Karpas-422 (cell line): ENCODE measurements at regions not wholly inside any gene's neighbourhood (a gene's known extent, or its start where the extent isn't known, plus 50 kb on each side); places are given as distances from the start of the nearest gene placed in this dataset.

ENCODE experiments used
- DNase-seq: peaks from one replicate; pipeline ENCODE4 v3.0.0-alpha.2; 2015
- H2AFZ ChIP-seq: fragments of 200-600 bp; sonication (generic); 2 replicates; pipeline ENCODE4 v1.6.1; 2014; ENCODE audit warnings: antibody characterized with exemption, low read length, mixed read lengths
- H3K27ac ChIP-seq: fragments of 200-600 bp; sonication (generic); 2 replicates; pipeline ENCODE4 v1.5.1; 2014; ENCODE audit warnings: mild to moderate bottlenecking, low read length, moderate library complexity
- H3K27me3 ChIP-seq: fragments of 200-600 bp; sonication (generic); 2 replicates; pipeline ENCODE4 v1.6.1; 2014; ENCODE audit warnings: low read length, mixed read lengths
- H3K36me3 ChIP-seq: fragments of 200-600 bp; sonication (generic); 2 replicates; pipeline ENCODE4 v1.6.1; 2014; ENCODE audit warnings: low read length, mixed read lengths; ENCODE audit not compliant: insufficient read depth
- H3K4me1 ChIP-seq: fragments of 200-600 bp; sonication (generic); 2 replicates; pipeline ENCODE4 v1.6.1; 2014; ENCODE audit warnings: mild to moderate bottlenecking, low read length, mixed read lengths
- H3K4me2 ChIP-seq: fragments of 200-600 bp; sonication (generic); 2 replicates; pipeline ENCODE4 v1.6.1; 2014; ENCODE audit warnings: low read length, low read depth, mild to moderate bottlenecking; ENCODE audit not compliant: poor library complexity, severe bottlenecking
- H3K4me3 ChIP-seq: fragments of 200-600 bp; sonication (generic); 2 replicates; pipeline ENCODE4 v1.5.1; 2014; ENCODE audit warnings: mild to moderate bottlenecking, antibody characterized with exemption, low read length, mixed read lengths
- H3K79me2 ChIP-seq: fragments of 200-600 bp; sonication (generic); 2 replicates; pipeline ENCODE4 v1.6.1; 2014; ENCODE audit warnings: mild to moderate bottlenecking, low read length, mixed read lengths
- H3K9ac ChIP-seq: fragments of 200-600 bp; sonication (generic); 2 replicates; pipeline ENCODE4 v1.6.0; 2014; ENCODE audit warnings: low read length
- H3K9me2 ChIP-seq: fragments of 200-600 bp; sonication (generic), shearing (Covaris generic); replicated peaks from 2 replicates; pipeline ENCODE4 v1.6.0; 2014; ENCODE audit warnings: mild to moderate bottlenecking, low read length, moderate library complexity; ENCODE audit not compliant: insufficient read depth
- H3K9me3 ChIP-seq: fragments of 300-700, 200-600 bp; sonication (generic); 2 replicates; pipeline ENCODE4 v1.6.1; 2014; ENCODE audit warnings: low read length, mixed read lengths
- H4K20me1 ChIP-seq: fragments of 200-600 bp; sonication (generic); 2 replicates; pipeline ENCODE4 v1.6.1; 2014; ENCODE audit warnings: mild to moderate bottlenecking, antibody characterized with exemption, low read length, low read depth; ENCODE audit not compliant: insufficient read depth

DNA sequence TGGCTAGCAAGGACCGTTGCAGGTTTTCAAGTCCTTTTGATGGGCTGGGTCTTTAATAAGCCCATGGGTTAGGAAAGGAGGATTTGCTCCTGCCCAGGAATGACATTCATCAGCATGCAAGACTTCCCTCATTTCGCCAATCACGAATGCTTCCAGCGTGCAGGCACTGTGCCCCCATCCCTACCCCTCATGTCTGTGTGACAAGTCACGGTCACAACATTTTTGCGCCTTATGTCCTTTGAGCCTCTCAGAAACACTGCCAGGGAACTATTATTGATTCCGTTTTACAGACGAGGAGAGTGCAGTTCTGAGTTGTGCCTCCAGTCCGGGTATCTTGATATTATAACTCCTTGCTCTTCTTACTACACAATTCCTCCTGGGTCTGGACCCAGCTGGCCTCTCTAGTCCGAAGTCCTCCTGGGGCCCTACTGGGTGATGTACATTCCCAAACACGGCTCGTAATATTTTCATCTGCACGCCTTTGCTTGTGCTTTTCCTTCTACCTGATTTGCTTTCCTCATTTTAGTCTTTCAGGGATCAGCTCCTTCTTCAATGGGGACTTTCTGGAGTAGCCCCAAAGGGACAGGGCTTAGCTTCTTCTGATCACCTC lies 101.8 kb upstream of the MYCN start:
- Histone ChIP-seq H3K27ac (no peak overlapping the region), H3K4me2 (no peak overlapping the region), H2AFZ (no peak overlapping the region), H3K27me3 (no peaks in the 10 kb centered on the region), H3K9me2 (no peaks in the 10 kb centered on the region), H3K36me3 (no peaks in the 10 kb centered on the region), H3K4me3 (no peak overlapping the region), H3K79me2 (no peaks in the 10 kb centered on the region), H3K4me1 (no peaks in the 10 kb centered on the region), H3K9ac (no peak overlapping the region), H3K9me3 (no peaks in the 10 kb centered on the region), H4K20me1 (no peaks in the 10 kb centered on the region)
- DNase-seq = no peak

GRCh38 chr2:15839426-15840124 lies 100.8 kb upstream of the MYCN start:
- no peaks in the 10 kb centered on the region for H3K4me1 ChIP-seq
- no peak overlapping the region for H3K9ac ChIP-seq
- no peak overlapping the region for H3K4me3 ChIP-seq
- H3K9me3 ChIP-seq = no peaks in the 10 kb centered on the region
- DNase-seq = no peak
- H3K27ac ChIP-seq = no peak overlapping the region
- H3K27me3 ChIP-seq = no peaks in the 10 kb centered on the region
- no peaks in the 10 kb centered on the region for H4K20me1 ChIP-seq
- no peaks in the 10 kb centered on the region for H3K79me2 ChIP-seq
- H3K4me2 ChIP-seq = no peak overlapping the region
- no peak overlapping the region for H2AFZ ChIP-seq
- H3K36me3 ChIP-seq = no peaks in the 10 kb centered on the region
- H3K9me2 ChIP-seq = no peaks in the 10 kb centered on the region

GRCh38 chr2:15840148-15840547 lies 100.2 kb upstream of the MYCN start:
- Histone ChIP-seq H3K36me3 (no peaks in the 10 kb centered on the region), H4K20me1 (no peaks in the 10 kb centered on the region), H3K4me1 (no peaks in the 10 kb centered on the region), H3K27me3 (no peaks in the 10 kb centered on the region), H3K4me3 (no peak overlapping the region), H3K27ac (no peak overlapping the region), H3K79me2 (no peaks in the 10 kb centered on the region), H2AFZ (no peak overlapping the region), H3K9ac (no peak overlapping the region), H3K9me3 (no peaks in the 10 kb centered on the region), H3K4me2 (no peak overlapping the region), H3K9me2 (no peaks in the 10 kb centered on the region)
- no peak for DNase-seq

GRCh38 chr2:15840969-15841368 lies 99.4 kb upstream of the MYCN start:
- H3K27me3 ChIP-seq = no peaks in the 10 kb centered on the region
- no peaks in the 10 kb centered on the region for H3K9me2 ChIP-seq
- no peak overlapping the region for H3K9ac ChIP-seq
- H3K4me3 ChIP-seq = no peak overlapping the region
- no peaks in the 10 kb centered on the region for H3K9me3 ChIP-seq
- H4K20me1 ChIP-seq = no peaks in the 10 kb centered on the region
- H3K4me2 ChIP-seq = no peak overlapping the region
- no peak for DNase-seq
- no peaks in the 10 kb centered on the region for H3K79me2 ChIP-seq
- H2AFZ ChIP-seq = no peak overlapping the region
- no peaks in the 10 kb centered on the region for H3K36me3 ChIP-seq
- no peak overlapping the region for H3K27ac ChIP-seq
- H3K4me1 ChIP-seq = no peaks in the 10 kb centered on the region

DNA sequence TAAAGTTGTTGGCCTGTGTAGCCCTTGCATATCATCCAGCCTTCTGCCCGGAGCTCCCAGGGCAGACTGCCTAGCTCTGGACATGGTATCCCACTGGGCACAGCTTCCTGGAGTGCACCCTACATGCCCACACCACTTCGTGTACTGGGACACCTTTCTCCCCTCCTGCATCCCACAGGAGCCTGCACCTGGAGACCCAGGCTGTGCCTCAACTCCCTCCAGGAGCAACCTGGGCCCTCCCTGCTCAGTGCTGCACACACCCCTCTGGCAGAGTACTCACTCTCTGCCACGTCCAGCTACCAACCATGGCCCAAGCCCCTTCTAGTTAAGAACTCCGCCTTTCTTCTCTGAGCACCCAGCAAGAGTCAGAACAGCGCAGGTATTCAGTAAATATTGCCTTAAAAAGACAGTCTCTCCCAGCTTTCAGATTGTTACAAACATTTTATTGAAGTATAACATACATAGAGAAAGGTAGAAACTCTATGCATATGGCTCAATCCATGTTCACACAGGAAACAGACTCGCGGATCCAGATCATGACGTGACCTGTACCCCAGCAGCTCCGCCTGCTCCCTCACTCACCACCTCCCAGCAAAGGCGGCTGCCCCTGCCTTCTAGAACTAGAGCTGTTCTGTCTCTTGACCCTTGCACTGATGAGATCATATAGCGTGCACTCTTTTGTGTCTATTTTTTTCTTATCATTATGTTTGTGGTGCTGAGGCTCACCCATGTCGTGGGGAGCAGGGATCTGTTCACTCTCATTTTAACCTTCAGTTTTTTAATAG lies 98.4 kb upstream of the MYCN start:
- Histone ChIP-seq H4K20me1 (no peaks in the 10 kb centered on the region), H3K4me1 (no peaks in the 10 kb centered on the region), H3K36me3 (no peaks in the 10 kb centered on the region), H3K79me2 (no peaks in the 10 kb centered on the region), H3K4me3 (no peak overlapping the region), H3K27me3 (no peaks in the 10 kb centered on the region), H2AFZ (no peak overlapping the region), H3K9me3 (no peaks in the 10 kb centered on the region), H3K4me2 (no peak overlapping the region), H3K9ac (no peak overlapping the region), H3K9me2 (no peaks in the 10 kb centered on the region), H3K27ac (no peak overlapping the region)
- no peak for DNase-seq

DNA sequence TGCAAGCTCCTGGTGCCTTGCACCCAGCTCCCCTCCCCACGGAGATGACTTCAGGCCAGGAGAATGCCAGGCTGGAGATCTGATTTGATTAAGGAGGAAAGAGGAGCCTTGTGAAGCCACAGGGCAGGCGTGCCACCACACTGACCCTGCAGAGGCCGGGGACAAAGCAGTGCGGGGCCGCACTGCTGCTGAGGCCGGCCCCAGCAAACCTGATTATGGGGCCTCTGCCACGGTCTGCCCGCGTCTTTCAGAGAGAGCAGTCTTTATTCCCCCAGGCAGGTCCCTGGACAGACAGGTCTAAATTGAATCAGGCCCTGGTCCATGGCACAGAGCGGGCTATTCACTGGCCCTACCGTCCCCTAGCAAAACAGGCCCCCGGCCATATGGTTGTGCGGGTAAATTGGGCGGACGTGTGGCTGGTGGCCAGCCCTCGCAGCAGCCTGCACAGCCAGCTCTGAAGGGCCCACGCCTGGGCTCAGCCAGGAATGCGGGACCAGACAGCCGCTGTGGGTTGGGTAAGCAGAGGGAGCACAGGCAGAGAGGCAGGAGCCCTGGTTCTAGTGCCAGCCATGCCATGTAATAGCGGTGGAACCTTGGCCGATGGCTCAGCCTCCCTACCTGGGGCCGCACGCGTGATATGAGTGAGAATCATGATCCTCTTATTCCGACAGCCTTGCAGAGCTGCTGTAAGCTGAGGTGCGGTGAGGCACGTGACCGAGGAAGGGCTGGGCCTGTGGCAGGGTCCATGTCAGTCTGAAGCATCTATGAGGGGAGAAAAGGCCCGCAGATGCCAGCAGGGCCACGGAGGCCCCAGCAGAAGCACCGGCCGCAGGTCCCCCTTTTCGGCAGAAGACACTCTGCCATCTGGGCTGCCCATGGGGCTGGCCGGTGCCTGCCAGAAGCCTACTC lies 97.3 kb upstream of the MYCN start:
- Histone ChIP-seq H4K20me1 (no peaks in the 10 kb centered on the region), H3K9ac (no peak overlapping the region), H3K4me1 (no peaks in the 10 kb centered on the region), H3K4me2 (no peak overlapping the region), H3K36me3 (no peaks in the 10 kb centered on the region), H2AFZ (no peak overlapping the region), H3K27me3 (no peaks in the 10 kb centered on the region), H3K4me3 (no peak overlapping the region), H3K9me2 (no peaks in the 10 kb centered on the region), H3K79me2 (no peaks in the 10 kb centered on the region), H3K27ac (no peak overlapping the region), H3K9me3 (no peaks in the 10 kb centered on the region)
- DNase-seq = no peak

DNA sequence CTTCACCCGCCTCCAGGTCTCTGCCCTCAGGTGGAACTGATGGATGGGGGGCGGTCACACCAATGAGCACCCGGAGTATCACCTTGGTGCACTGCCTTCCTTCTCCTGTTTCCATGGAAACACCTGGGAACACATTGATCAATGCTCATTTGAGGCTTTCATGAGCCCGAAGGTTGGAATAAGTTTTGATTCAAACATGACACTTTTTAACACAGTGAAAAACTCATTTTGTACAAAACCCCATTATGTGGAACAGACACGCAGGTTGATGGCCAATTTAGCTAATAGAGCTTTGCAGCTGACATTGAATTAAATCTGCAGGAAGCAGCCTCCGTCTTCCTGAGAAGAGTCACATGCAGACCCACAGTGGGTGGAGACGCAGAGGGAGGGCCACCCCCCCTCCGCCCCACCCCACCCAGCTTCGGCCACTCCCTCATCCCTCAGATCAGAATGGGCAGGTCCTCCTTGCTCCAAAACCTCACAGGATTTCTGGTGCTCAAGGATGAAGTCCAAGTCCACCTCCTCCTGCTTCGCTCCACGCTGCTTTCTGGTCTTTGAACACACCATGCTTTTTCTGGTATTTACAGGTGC lies 96.0 kb upstream of the MYCN start:
- Histone ChIP-seq H2AFZ (no peak overlapping the region), H3K9ac (no peak overlapping the region), H3K79me2 (no peaks in the 10 kb centered on the region), H3K9me2 (no peaks in the 10 kb centered on the region), H3K36me3 (no peaks in the 10 kb centered on the region), H3K4me3 (no peak overlapping the region), H3K27me3 (no peaks in the 10 kb centered on the region), H3K9me3 (no peaks in the 10 kb centered on the region), H3K4me1 (no peaks in the 10 kb centered on the region), H3K27ac (no peak overlapping the region), H3K4me2 (no peak overlapping the region), H4K20me1 (no peaks in the 10 kb centered on the region)
- no peak for DNase-seq
